ENCODE measurements at regions not wholly inside any gene's neighbourhood (a gene's known extent, or its start where the extent isn't known, plus 50 kb on each side); places are given as distances from the start of the nearest gene placed in this dataset.
A peak's percentile ranks its signal among the peaks of the same experiment; 100 is the strongest.
"Not testable (repeated sequence)": the region's sequence is repeated elsewhere in the genome, so short reads cannot be mapped to it uniquely, and the experiment has no call there.

- intact Hi-C loops (cut with DNase I): loop anchor here in 1 of 2 donors (10.0 kb wide), 1 partner anchor 128 kb away; no protein-coding TSS in a partner anchor
- DNase-seq (no peak), ATAC-seq (peak; percentile 53 to 71 (median 56))
- H3K4me1 ChIP-seq: no peaks in the 10 kb centered on the region
- H3K27me3 ChIP-seq: no peaks in the 10 kb centered on the region
- peak overlapping the region; percentile 65 to 89 (median 66) for H3K27ac ChIP-seq
- WGBS (ENCODE audit: insufficient coverage, low coverage, low lambda C conversion rate, missing lambda C conversion rate): under 1% methylated on average over 5 of the region's 5 CpGs
- H3K9me3 ChIP-seq: no peaks in the 10 kb centered on the region
- H3K36me3 ChIP-seq: no peaks in the 10 kb centered on the region
- H3K4me3 ChIP-seq: peak overlapping the region; percentile 12 to 56 (median 53)
- no peak for TF ChIP-seq POLR2A (IDR thresholded peaks at IDR 0.05)
- no peak for TF ChIP-seq CTCF (IDR thresholded peaks at IDR 0.05)
Observed at GRCh38 chr5:99033014-99033900, 104.5 kb upstream of the CHD1 start.

GRCh38 chr5:99032234-99033013 is 103.6 kb upstream of the CHD1 start:
- Histone ChIP-seq H3K27ac (peak overlapping the region; percentile 65 to 89 (median 66)), H3K27me3 (no peaks in the 10 kb centered on the region), H3K4me1 (no peaks in the 10 kb centered on the region), H3K4me3 (peak overlapping the region; percentile 12 to 56 (median 53)), H3K9me3 (no peaks in the 10 kb centered on the region), H3K36me3 (no peaks in the 10 kb centered on the region)
- peak in 1 of 3 donors; percentile 72 for DNase-seq
- 31% methylated on average over 7 of the region's 7 CpGs for WGBS (ENCODE audit: insufficient coverage, low coverage, low lambda C conversion rate, missing lambda C conversion rate)
- ATAC-seq: peak; percentile 92 to 97 (median 94)
- TF ChIP-seq CTCF (IDR thresholded peaks at IDR 0.05) (peak; percentile 74 to 90 (median 81)), POLR2A (IDR thresholded peaks at IDR 0.05) (no peak)
- intact Hi-C loops (cut with DNase I): loop anchor here in 1 of 2 donors (10.0 kb wide), 1 partner anchor 128 kb away; no protein-coding TSS in a partner anchor

DNA sequence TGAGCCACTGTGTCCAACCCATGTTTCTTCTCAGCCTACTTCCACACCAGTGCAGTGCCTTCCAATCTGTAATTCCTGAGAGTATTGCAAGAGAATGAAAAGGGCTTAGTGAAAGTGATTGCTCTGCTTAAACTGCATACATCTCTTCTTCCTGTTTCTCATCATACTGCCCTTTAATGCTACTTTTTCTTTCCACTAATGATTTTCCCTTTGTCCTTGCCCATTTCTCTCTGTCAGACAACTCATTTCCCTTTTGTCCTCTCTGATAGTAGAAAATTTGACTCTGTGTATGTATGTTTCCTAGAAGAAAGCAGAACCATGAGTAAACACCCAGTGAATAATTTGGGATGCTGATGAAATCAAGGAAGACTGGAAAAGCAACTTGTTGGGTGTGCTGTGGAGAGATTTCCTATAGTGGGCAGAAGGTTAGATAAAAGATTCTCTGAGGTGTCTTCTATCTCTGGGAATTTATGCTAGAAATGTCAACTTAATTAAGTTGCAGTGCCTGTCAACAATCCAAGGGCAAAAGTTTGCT is 102.2 kb upstream of the CHD1 start:
- peaks cover 0 to 12% (median 5%) of the 10 kb centered on the region in 4 donors for H3K4me1 ChIP-seq
- H3K4me3 ChIP-seq: no peak overlapping the region
- no peaks in the 10 kb centered on the region for H3K36me3 ChIP-seq
- no peak overlapping the region for H3K27ac ChIP-seq
- H3K9me3 ChIP-seq: no peaks in the 10 kb centered on the region
- H3K27me3 ChIP-seq: no peaks in the 10 kb centered on the region
- DNase-seq (no peak), ATAC-seq (no peak)
- no peak for TF ChIP-seq POLR2A (IDR thresholded peaks at IDR 0.05)
- no peak for TF ChIP-seq CTCF (IDR thresholded peaks at IDR 0.05)
- intact Hi-C loops (cut with DNase I): loop anchor here in 1 of 2 donors (10.0 kb wide), 1 partner anchor 126 kb away; no protein-coding TSS in a partner anchor

DNA sequence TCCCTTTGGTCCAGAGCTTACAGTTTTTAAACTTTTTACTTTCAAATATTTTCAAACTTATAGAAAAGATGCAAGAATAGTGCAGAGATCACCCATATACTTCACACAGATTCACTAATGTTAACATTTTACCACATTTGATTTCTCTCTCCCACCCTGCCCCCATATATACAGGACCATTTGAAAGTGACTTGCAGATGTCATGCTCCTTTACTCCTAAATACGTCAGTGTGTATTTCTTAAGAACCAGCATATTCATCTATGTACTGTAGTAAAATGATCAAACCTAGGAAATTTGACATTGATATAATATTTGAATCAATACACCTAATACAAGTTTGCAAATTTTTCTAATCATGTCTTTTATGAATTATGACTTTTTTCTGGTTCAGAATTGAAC is 100.4 kb upstream of the CHD1 start:
- Histone ChIP-seq H3K4me1 (peaks cover 0 to 28% (median 9%) of the 10 kb centered on the region in 4 donors), H3K27ac (no peak overlapping the region), H3K36me3 (no peaks in the 10 kb centered on the region), H3K4me3 (no peak overlapping the region), H3K9me3 (no peaks in the 10 kb centered on the region), H3K27me3 (no peaks in the 10 kb centered on the region)
- ATAC-seq: no peak
- DNase-seq: no peak
- TF ChIP-seq CTCF (IDR thresholded peaks at IDR 0.05) (no peak), POLR2A (IDR thresholded peaks at IDR 0.05) (no peak)
- 80% methylated on average over 1 of the region's 1 CpG for WGBS (ENCODE audit: insufficient coverage, low coverage, low lambda C conversion rate, missing lambda C conversion rate)
- intact Hi-C loops (cut with DNase I): no loop called here

DNA sequence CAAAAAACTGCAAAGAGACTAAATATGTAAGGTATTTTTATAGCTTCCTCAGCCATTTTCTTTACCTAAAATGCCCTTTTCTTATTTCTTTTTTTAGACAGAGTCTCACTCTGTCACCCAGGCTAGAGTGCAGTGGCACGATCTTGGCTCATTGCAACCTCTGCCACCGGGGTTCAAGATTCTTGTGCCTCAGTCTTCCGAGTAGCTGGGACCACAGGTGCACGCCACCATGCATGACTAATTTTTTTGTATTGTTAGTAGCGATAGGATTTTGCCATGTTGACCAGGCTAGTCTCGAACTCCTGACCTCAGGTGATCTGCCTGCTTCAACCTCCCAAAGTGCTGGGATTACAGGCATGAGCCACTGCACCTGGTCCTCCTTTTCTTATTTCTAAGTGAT is 99.4 kb upstream of the CHD1 start:
- H3K27me3 ChIP-seq; H3K36me3 ChIP-seq; ATAC-seq; DNase-seq; H3K4me3 ChIP-seq; intact Hi-C loops (cut with DNase I); H3K27ac ChIP-seq; H3K9me3 ChIP-seq: not testable (repeated sequence)
- WGBS (ENCODE audit: insufficient coverage, low coverage, low lambda C conversion rate, missing lambda C conversion rate): 94% methylated on average over 6 of the region's 6 CpGs
- peaks cover 0 to 28% (median 9%) of the 10 kb centered on the region in 4 donors for H3K4me1 ChIP-seq
